RWPE1 (cell line): ENCODE measurements at regions not wholly inside any gene's neighbourhood (a gene's known extent, or its start where the extent isn't known, plus 50 kb on each side); places are given as distances from the start of the nearest gene placed in this dataset.

ENCODE experiments used
- CTCF ChIA-PET: fragments of 350-600 bp; sonication (Branson Sonifier 250); formaldehyde crosslinking; extraction: SDS; loops from one replicate; lab custom pipeline; 2021; lab: Yijun Ruan, JAX
- POLR2A ChIA-PET: fragments of 400-600 bp; formaldehyde crosslinking; extraction: SDS; loops from one replicate; lab custom pipeline; 2020; ENCODE audit warnings: antibody characterized with exemption; ENCODE audit not compliant: low non-redundant PET; lab: Yijun Ruan, JAX
- DNase-seq: peaks from one replicate; pipeline ENCODE4 v3.0.0; 2012; ENCODE audit warnings: low spot score
- H3K27ac ChIP-seq: fragments of 450-650 bp; 2 replicates; pipeline ENCODE4 v1.5.1; 2017
- TF ChIP-seq, protein P1 (sequence below): fragments of 450-650 bp; conservative IDR thresholded peaks from 2 replicates; pipeline ENCODE4 v1.5.1; 2017; ENCODE audit warnings: low read depth, mild to moderate bottlenecking

GRCh38 chr12:123069436-123070266 lies 81.2 kb downstream of the PITPNM2 start:
- ChIA-PET POLR2A (no interaction called here), CTCF (interaction anchor here (0.6 kb wide), 1 partner anchor 34 kb away, joined by 4 read pairs; no protein-coding TSS in a partner anchor)
- no peak for DNase-seq
- TF ChIP-seq, protein P1, sequence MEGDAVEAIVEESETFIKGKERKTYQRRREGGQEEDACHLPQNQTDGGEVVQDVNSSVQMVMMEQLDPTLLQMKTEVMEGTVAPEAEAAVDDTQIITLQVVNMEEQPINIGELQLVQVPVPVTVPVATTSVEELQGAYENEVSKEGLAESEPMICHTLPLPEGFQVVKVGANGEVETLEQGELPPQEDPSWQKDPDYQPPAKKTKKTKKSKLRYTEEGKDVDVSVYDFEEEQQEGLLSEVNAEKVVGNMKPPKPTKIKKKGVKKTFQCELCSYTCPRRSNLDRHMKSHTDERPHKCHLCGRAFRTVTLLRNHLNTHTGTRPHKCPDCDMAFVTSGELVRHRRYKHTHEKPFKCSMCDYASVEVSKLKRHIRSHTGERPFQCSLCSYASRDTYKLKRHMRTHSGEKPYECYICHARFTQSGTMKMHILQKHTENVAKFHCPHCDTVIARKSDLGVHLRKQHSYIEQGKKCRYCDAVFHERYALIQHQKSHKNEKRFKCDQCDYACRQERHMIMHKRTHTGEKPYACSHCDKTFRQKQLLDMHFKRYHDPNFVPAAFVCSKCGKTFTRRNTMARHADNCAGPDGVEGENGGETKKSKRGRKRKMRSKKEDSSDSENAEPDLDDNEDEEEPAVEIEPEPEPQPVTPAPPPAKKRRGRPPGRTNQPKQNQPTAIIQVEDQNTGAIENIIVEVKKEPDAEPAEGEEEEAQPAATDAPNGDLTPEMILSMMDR, result no peak
- no peak overlapping the region for H3K27ac ChIP-seq

DNA sequence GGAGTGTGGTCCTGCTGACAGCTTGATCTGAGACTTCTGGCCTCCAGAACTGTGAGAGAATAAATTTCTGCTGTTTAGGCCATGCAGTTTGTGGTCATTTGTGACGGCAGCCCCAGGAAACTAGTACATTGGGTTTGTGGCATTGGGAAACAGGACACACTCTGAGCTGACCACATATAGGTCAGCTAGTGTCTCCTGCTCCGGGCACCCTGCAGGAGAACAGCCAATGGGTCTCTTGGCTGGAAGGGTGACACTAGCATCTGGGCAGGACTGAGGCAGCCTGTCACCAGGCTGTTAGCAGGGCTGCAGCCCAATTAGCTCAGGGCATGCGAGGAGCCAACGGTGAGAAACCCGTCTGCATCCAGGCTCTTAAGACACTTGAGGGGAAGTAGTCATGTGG lies 83.2 kb downstream of the PITPNM2 start:
- POLR2A ChIA-PET, result no interaction called here

GRCh38 chr12:123066384-123066710 lies 84.5 kb downstream of the PITPNM2 start:
- no peak overlapping the region for H3K27ac ChIP-seq
- TF ChIP-seq, protein P1, result no peak
- ChIA-PET CTCF (no interaction called here), POLR2A (no interaction called here)
- DNase-seq, result no peak

More for the DNA sequence above, 83.2 kb downstream of the PITPNM2 start:
- TF ChIP-seq, protein P1, result no peak
- DNase-seq, result no peak
- CTCF ChIA-PET, result interaction anchor here (0.6 kb wide), 1 partner anchor 1758 kb away, joined by 3 read pairs; no protein-coding TSS in a partner anchor
- no peak overlapping the region for H3K27ac ChIP-seq

- CTCF ChIA-PET, result no interaction called here
- POLR2A ChIA-PET, result no interaction called here
- H3K27ac ChIP-seq, result no peak overlapping the region
- no peak for DNase-seq
- TF ChIP-seq, protein P1, result no peak
These were observed 85.1 kb downstream of the PITPNM2 start for GRCh38 chr12:123065676-123066383.

DNA sequence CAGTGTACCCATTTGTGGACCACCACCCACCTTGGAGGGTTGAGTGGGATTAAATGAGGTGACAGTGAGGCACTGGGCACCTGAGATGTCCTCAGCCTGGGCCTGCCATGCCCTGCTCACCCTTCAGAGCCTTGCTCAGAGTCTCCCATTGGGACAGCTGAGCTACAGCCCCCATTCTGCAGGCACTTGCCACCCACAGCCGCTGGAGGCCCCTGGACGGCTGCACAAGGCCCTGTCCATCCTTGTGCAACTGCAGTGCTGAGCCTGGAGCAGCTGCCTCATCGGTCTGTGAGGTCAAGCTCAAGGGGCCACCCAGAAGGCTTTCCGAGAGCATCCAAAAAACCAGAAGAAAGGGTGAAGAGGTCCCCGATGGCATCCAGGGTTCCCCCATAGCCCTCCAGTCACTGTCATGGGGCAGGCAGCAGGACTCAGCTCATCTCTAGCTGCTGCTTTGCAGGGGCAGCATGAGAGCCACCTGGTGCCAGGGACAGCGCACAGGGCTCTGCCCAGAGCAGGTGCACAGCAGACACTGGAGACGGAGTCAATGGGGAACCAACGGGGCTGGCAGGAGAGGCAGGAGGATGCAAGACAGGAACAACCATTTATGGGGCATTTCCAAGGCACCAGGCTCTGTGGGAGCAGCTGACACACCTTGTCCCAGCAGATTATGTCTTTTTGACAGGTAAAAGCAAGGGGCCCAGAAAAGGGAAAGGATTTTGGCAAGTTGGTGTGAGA lies 84.6 kb downstream of the ARL6IP4 start:
- CTCF ChIA-PET, result no interaction called here
- POLR2A ChIA-PET, result no interaction called here
- no peak overlapping the region for H3K27ac ChIP-seq
- no peak for DNase-seq
- TF ChIP-seq, protein P1, result no peak

DNA sequence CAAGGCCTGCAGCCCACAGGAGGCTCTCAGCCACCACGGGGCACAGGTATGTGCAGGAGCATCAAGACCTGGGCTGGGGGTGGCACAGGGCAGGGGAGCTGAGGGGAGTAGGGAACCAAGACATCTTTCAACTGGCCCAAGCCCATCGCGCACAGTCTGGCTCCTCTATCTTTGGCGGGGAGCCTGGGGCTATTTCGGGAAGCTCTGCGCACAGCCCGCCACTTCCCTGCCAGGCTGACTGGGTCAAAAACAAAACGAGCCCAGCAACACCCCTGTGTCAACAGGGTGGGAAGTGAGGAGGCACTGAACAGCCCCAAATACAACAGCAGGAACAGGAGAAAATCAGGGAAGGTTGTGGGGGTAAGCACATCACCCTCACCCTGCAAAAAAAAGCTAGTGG lies 83.9 kb downstream of the ARL6IP4 start:
- ChIA-PET CTCF (no interaction called here), POLR2A (no interaction called here)
- TF ChIP-seq, protein P1, result no peak
- no peak for DNase-seq
- H3K27ac ChIP-seq, result no peak overlapping the region
